ENCODE measurements at regions not wholly inside any gene's neighbourhood (a gene's known extent, or its start where the extent isn't known, plus 50 kb on each side); places are given as distances from the start of the nearest gene placed in this dataset.

DNA sequence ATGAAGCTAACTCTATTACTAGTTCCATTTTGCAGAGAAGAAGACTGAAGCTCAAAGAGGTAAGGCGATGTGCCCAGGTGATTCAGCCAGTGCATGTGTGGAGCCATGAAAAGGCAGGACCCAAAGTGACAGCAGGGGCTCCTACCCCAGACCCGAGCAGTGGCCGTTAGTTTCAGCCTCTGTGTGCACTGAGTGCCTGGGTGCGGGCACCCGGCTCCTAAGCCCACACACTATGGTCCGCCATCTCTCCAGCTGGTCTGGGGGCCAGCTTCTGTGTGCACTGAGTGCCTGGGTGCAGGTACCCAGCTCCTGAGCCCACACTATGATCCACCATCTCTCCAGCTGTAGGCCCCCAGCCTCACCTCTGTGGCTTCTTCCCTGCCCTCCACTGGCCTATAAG, 123.5 kb upstream of the CST7 start:
- Histone ChIP-seq H3K27ac (ENCODE audit: low read depth in 2 of 2, low read length in 1 of 2) (no peak overlapping the region), H3K36me3 (ENCODE audit: control insufficient read depth in 2 of 2, insufficient read depth in 2 of 2, low read length in 1 of 2) (no peaks in the 10 kb centered on the region), H3K27me3 (ENCODE audit: control insufficient read depth in 1 of 2, insufficient read depth in 2 of 2, low read length in 2 of 2) (no peaks in the 10 kb centered on the region), H3K9me3 (ENCODE audit: control insufficient read depth in 2 of 2, insufficient read depth in 1 of 2, low read depth in 1 of 2, low read length in 1 of 2) (no peaks in the 10 kb centered on the region), H3K4me1 (ENCODE audit: control insufficient read depth in 2 of 2, insufficient read depth in 2 of 2, low read length in 1 of 2) (peaks cover 0 to 3% of the 10 kb centered on the region in 2 donors), H3K4me3 (ENCODE audit: low read depth in 1 of 2, low read length in 2 of 2) (no peak overlapping the region)
- 94 to 100% methylated on average over 6 of the region's 6 CpGs for WGBS, 2 donors

DNA sequence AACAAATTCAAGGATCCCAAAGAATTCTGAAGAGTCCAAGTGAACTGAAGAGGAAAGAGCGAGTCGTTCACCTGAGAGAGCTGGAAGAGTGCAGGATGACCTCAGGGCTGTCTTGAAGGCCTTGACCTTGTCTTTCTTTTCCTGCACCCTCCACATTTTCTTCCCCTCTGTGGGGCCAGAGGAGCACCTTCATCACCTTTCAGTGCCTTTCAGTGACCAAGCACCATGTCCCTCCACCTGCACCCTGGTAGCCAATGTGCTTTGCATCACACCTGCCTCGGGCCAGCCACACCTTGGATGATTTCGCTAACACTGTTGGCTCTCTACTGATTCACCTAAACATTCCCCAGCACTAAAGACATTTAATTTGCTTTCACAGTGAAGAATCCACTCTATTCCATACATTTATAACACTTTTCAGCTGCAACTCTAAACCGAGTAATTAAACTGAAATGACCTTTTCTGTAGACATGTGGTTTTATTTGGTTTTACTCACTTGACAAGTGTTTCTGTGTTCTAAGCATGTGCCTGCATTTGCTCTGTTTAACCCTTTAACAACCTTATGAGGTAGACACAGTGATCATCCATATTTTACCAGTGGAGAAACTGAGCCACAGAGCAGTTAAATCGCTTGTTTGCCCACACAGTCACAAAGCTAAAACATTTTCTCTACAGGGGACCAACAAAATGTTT, 121.3 kb upstream of the CST7 start:
- Histone ChIP-seq H3K4me3 (ENCODE audit: low read depth in 1 of 2, low read length in 2 of 2) (no peak overlapping the region), H3K27ac (ENCODE audit: low read depth in 2 of 2, low read length in 1 of 2) (no peak overlapping the region), H3K27me3 (ENCODE audit: control insufficient read depth in 1 of 2, insufficient read depth in 2 of 2, low read length in 2 of 2) (no peaks in the 10 kb centered on the region), H3K36me3 (ENCODE audit: control insufficient read depth in 2 of 2, insufficient read depth in 2 of 2, low read length in 1 of 2) (no peaks in the 10 kb centered on the region), H3K4me1 (ENCODE audit: control insufficient read depth in 2 of 2, insufficient read depth in 2 of 2, low read length in 1 of 2) (peaks cover 0 to 3% of the 10 kb centered on the region in 2 donors), H3K9me3 (ENCODE audit: control insufficient read depth in 2 of 2, insufficient read depth in 1 of 2, low read depth in 1 of 2, low read length in 1 of 2) (peaks cover 2 to 4% of the 10 kb centered on the region in 2 donors)
- 74 to 76% methylated on average over 6 of the region's 6 CpGs for WGBS, 2 donors

DNA sequence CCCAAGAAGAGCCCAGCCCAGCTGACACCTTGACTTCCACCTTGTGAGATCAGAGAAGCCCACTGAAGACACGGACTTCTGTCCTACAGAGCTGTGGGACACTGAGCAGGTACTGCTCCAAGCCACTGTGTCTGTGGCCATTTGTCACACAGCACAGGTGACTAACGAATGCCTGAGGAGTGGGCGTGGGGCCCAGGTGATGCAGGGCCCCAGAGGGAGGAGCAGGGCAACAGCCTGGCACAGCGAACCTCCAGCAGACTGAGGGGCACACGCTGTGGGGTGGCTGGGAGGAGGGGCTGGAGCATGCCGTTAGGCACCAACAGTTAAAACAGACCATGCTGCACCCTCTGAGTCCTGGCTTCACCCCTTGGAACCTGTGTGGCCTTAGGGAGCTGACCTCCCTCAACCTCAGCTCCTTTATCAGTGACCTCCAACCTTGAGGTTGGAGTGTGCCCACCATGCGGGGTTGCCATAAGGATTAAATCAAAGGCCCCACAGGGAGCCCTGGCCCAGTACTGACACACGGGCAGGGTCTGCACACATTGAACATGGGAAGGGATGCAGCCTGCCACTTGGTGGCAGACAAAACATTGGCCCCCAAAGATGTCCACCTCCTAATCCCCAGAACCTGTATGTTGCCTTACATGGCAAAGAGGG, 119.9 kb upstream of the CST7 start:
- no peak overlapping the region for H3K27ac ChIP-seq (ENCODE audit: low read depth in 2 of 2, low read length in 1 of 2)
- H3K36me3 ChIP-seq (ENCODE audit: control insufficient read depth in 2 of 2, insufficient read depth in 2 of 2, low read length in 1 of 2): no peaks in the 10 kb centered on the region
- peaks cover 2 to 4% of the 10 kb centered on the region in 2 donors for H3K9me3 ChIP-seq (ENCODE audit: control insufficient read depth in 2 of 2, insufficient read depth in 1 of 2, low read depth in 1 of 2, low read length in 1 of 2)
- H3K27me3 ChIP-seq (ENCODE audit: control insufficient read depth in 1 of 2, insufficient read depth in 2 of 2, low read length in 2 of 2): no peaks in the 10 kb centered on the region
- H3K4me1 ChIP-seq (ENCODE audit: control insufficient read depth in 2 of 2, insufficient read depth in 2 of 2, low read length in 1 of 2): no peaks in the 10 kb centered on the region
- no peak overlapping the region for H3K4me3 ChIP-seq (ENCODE audit: low read depth in 1 of 2, low read length in 2 of 2)
- WGBS, 2 donors: 72 to 75% methylated on average over 8 of the region's 8 CpGs

DNA sequence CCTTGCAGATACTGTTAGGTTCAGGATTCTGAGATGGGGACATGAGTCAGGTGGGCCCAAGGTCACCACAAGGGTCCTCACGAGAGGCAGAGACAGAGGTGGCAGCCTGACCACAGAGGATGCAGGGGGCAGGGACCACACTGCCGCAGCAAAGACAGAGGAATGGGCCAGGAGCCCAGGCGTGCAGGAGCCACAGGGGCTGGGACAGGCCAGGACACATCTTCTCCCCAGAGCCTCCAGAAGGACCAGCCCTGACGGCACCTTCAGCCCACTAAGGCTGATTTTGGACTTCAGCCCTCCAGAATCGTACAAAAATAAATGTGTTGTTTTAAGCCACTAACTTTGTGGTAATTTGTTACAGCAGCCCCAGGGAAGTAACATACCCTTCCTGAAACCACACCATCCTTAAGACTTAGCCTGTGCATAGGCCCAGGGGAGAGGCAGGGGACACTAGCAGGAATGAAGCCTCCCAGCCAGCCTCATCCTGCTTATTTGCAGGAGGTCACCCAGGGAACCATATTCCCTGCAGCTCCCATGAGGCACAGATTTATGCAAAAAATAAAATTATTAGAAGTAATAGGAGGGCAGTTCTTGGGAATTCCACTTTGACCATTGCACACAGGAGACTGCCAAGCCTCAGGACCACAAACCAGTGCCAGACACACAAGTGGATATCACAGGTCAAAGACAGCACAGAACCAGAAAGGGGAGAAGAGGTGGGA, 119.3 kb upstream of the CST7 start:
- H3K4me3 ChIP-seq (ENCODE audit: low read depth in 1 of 2, low read length in 2 of 2): no peak overlapping the region
- WGBS, 2 donors: 56 to 71% methylated on average over 5 of the region's 5 CpGs
- H3K36me3 ChIP-seq (ENCODE audit: control insufficient read depth in 2 of 2, insufficient read depth in 2 of 2, low read length in 1 of 2): no peaks in the 10 kb centered on the region
- H3K9me3 ChIP-seq (ENCODE audit: control insufficient read depth in 2 of 2, insufficient read depth in 1 of 2, low read depth in 1 of 2, low read length in 1 of 2): peaks cover 2 to 4% of the 10 kb centered on the region in 2 donors
- no peaks in the 10 kb centered on the region for H3K27me3 ChIP-seq (ENCODE audit: control insufficient read depth in 1 of 2, insufficient read depth in 2 of 2, low read length in 2 of 2)
- H3K27ac ChIP-seq (ENCODE audit: low read depth in 2 of 2, low read length in 1 of 2): no peak overlapping the region
- H3K4me1 ChIP-seq (ENCODE audit: control insufficient read depth in 2 of 2, insufficient read depth in 2 of 2, low read length in 1 of 2): no peaks in the 10 kb centered on the region

DNA sequence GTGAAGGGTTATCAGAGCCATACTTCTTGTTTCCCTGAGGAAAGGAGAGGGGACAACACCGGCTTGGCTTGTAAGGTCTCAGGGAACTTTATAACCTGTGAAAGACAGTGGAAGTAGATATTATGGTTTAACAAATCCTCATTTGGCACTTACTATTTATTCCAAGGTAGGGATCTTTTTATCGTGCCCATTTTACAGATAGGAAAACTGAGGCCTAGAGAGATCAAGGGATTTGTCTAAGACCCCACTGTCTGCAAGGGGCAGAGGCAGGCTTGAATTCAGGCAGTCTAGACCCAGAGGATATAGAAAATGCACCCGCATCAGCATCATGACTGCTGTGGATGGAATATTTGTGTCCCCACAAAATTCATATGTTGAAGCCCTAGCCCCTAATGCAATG, 118.4 kb upstream of the CST7 start:
- no peaks in the 10 kb centered on the region for H3K36me3 ChIP-seq (ENCODE audit: control insufficient read depth in 2 of 2, insufficient read depth in 2 of 2, low read length in 1 of 2)
- H3K9me3 ChIP-seq (ENCODE audit: control insufficient read depth in 2 of 2, insufficient read depth in 1 of 2, low read depth in 1 of 2, low read length in 1 of 2): peaks cover 2 to 4% of the 10 kb centered on the region in 2 donors
- H3K4me1 ChIP-seq (ENCODE audit: control insufficient read depth in 2 of 2, insufficient read depth in 2 of 2, low read length in 1 of 2): no peaks in the 10 kb centered on the region
- no peak overlapping the region for H3K4me3 ChIP-seq (ENCODE audit: low read depth in 1 of 2, low read length in 2 of 2)
- 71 to 80% methylated on average over 3 of the region's 3 CpGs for WGBS, 2 donors
- H3K27ac ChIP-seq (ENCODE audit: low read depth in 2 of 2, low read length in 1 of 2): no peak overlapping the region
- no peaks in the 10 kb centered on the region for H3K27me3 ChIP-seq (ENCODE audit: control insufficient read depth in 1 of 2, insufficient read depth in 2 of 2, low read length in 2 of 2)

DNA sequence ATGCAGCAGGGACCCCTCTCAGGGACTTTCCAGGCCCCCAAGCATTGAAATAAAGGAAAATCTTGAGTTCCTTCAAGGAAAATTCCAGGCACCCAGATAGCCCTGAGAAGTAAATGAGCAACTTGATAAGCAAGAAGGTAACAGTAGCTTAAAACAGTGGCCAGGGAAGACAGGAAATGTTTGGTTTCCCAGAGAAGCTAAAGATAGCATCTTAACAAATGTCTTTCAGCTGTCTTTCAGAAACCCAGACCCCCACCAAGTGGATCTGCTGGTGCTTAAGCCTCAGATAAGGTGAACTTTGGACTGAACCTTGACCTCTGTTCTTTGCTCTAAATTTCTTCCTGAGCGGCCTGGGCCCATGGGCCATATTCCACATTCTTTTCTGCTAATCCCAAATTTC, 117.8 kb upstream of the CST7 start:
- Histone ChIP-seq H3K36me3 (ENCODE audit: control insufficient read depth in 2 of 2, insufficient read depth in 2 of 2, low read length in 1 of 2) (no peaks in the 10 kb centered on the region), H3K27ac (ENCODE audit: low read depth in 2 of 2, low read length in 1 of 2) (no peak overlapping the region), H3K9me3 (ENCODE audit: control insufficient read depth in 2 of 2, insufficient read depth in 1 of 2, low read depth in 1 of 2, low read length in 1 of 2) (peaks cover 2 to 4% of the 10 kb centered on the region in 2 donors), H3K4me1 (ENCODE audit: control insufficient read depth in 2 of 2, insufficient read depth in 2 of 2, low read length in 1 of 2) (no peaks in the 10 kb centered on the region), H3K4me3 (ENCODE audit: low read depth in 1 of 2, low read length in 2 of 2) (no peak overlapping the region), H3K27me3 (ENCODE audit: control insufficient read depth in 1 of 2, insufficient read depth in 2 of 2, low read length in 2 of 2) (no peaks in the 10 kb centered on the region)
- 92 to 93% methylated on average over 1 of the region's 1 CpG for WGBS, 2 donors

DNA sequence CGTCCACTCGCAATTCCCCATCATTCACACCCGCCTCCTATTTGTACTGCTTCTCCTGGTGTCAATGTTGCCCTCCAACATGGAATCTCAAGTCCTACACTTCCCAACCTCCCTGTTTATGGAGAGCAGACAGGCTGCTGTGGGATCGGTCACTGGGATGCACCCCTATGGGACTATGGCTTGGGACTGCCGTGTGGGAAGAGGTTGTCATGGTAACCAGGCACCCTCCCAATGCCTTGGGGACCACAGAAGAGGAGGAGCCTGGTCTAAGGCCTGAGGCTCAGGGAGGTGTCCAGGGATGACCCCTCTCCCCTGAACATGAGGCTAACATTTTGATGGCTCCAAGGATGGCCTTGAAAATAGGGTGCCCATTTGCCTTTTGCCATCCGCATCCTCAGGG, 116.6 kb upstream of the CST7 start:
- no peak overlapping the region for H3K4me3 ChIP-seq (ENCODE audit: low read depth in 1 of 2, low read length in 2 of 2)
- WGBS, 2 donors: 88 to 90% methylated on average over 6 of the region's 6 CpGs
- no peaks in the 10 kb centered on the region for H3K36me3 ChIP-seq (ENCODE audit: control insufficient read depth in 2 of 2, insufficient read depth in 2 of 2, low read length in 1 of 2)
- no peak overlapping the region for H3K27ac ChIP-seq (ENCODE audit: low read depth in 2 of 2, low read length in 1 of 2)
- no peaks in the 10 kb centered on the region for H3K27me3 ChIP-seq (ENCODE audit: control insufficient read depth in 1 of 2, insufficient read depth in 2 of 2, low read length in 2 of 2)
- no peaks in the 10 kb centered on the region for H3K4me1 ChIP-seq (ENCODE audit: control insufficient read depth in 2 of 2, insufficient read depth in 2 of 2, low read length in 1 of 2)
- peaks cover 2 to 4% of the 10 kb centered on the region in 2 donors for H3K9me3 ChIP-seq (ENCODE audit: control insufficient read depth in 2 of 2, insufficient read depth in 1 of 2, low read depth in 1 of 2, low read length in 1 of 2)

DNA sequence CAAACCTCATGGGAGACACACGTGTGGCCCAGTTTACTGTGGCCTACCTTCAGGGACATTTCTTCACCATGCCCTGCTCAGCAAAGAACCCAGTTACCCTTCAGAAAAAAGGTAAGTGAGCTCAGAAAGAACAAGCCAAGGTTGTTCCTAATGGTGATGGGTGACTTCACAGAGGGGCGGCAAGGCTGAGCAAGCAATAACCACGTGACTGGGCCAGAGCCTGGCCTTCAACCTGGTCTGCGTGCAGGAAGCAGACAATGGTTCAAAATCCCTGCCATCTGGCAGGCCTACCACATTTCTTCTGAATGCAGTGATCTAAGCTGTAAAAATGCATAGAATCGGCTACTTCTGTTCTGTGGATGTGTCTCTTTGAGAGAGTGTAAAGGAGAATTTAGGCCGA, 115.5 kb upstream of the CST7 start:
- no peaks in the 10 kb centered on the region for H3K4me1 ChIP-seq (ENCODE audit: control insufficient read depth in 2 of 2, insufficient read depth in 2 of 2, low read length in 1 of 2)
- 74 to 76% methylated on average over 6 of the region's 6 CpGs for WGBS, 2 donors

DNA sequence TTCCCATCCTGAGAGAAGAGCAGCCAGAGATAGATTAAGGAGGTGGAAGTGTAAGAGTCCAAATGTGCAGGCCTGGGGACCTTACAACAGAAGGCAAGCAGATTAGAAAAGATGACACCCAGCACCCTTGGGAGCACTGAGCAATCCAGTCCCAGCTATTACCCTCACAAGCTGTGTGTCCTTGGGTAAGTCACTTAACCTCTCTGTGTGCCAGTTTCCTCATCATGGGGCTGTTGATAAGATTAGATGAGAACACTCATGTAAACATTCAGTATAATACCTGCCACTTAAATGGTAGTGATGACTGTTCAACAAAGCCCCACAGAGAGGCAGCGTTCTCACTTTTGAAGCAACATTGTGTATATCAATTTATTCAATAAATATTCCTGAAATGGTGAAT, 114.8 kb upstream of the CST7 start:
- Histone ChIP-seq H3K4me3 (ENCODE audit: low read depth in 1 of 2, low read length in 2 of 2) (no peak overlapping the region), H3K4me1 (ENCODE audit: control insufficient read depth in 2 of 2, insufficient read depth in 2 of 2, low read length in 1 of 2) (peaks cover 0 to 3% of the 10 kb centered on the region in 2 donors), H3K9me3 (ENCODE audit: control insufficient read depth in 2 of 2, insufficient read depth in 1 of 2, low read depth in 1 of 2, low read length in 1 of 2) (peaks cover 2 to 4% of the 10 kb centered on the region in 2 donors), H3K27me3 (ENCODE audit: control insufficient read depth in 1 of 2, insufficient read depth in 2 of 2, low read length in 2 of 2) (no peaks in the 10 kb centered on the region), H3K36me3 (ENCODE audit: control insufficient read depth in 2 of 2, insufficient read depth in 2 of 2, low read length in 1 of 2) (no peaks in the 10 kb centered on the region), H3K27ac (ENCODE audit: low read depth in 2 of 2, low read length in 1 of 2) (no peak overlapping the region)
- WGBS, 2 donors: 89 to 97% methylated on average over 1 of the region's 1 CpG

More for the DNA sequence above, 115.5 kb upstream of the CST7 start:
- Histone ChIP-seq H3K27ac (ENCODE audit: low read depth in 2 of 2, low read length in 1 of 2) (no peak overlapping the region), H3K27me3 (ENCODE audit: control insufficient read depth in 1 of 2, insufficient read depth in 2 of 2, low read length in 2 of 2) (no peaks in the 10 kb centered on the region), H3K9me3 (ENCODE audit: control insufficient read depth in 2 of 2, insufficient read depth in 1 of 2, low read depth in 1 of 2, low read length in 1 of 2) (peaks cover 2 to 4% of the 10 kb centered on the region in 2 donors), H3K36me3 (ENCODE audit: control insufficient read depth in 2 of 2, insufficient read depth in 2 of 2, low read length in 1 of 2) (no peaks in the 10 kb centered on the region), H3K4me3 (ENCODE audit: low read depth in 1 of 2, low read length in 2 of 2) (no peak overlapping the region)
